Esophagus squamous epithelium (tissue), 5 donors: ENCODE measurements at regions not wholly inside any gene's neighbourhood (a gene's known extent, or its start where the extent isn't known, plus 50 kb on each side); places are given as distances from the start of the nearest gene placed in this dataset.
"Not testable (repeated sequence)": the region's sequence is repeated elsewhere in the genome, so short reads cannot be mapped to it uniquely, and the experiment has no call there.

Source experiments
- DNase-seq: peaks from one replicate; lab custom pipeline; 2025; lab: John Stamatoyannopoulos, UW
- H3K27ac ChIP-seq, 4 donors: fragments of 200-600 bp; sonication (generic); one replicate each; pipeline ENCODE4 v1.5.1; 2016 to 2019; ENCODE audit warnings: mild to moderate bottlenecking in 1 of 4
- H3K27me3 ChIP-seq, 4 donors: fragments of 200-600 bp; sonication (generic); 1 replicate in 3 of 4; 2 replicates in 1 of 4; pipeline versions ENCODE4 v1.5.1 to v1.6.0; 2017 to 2021; ENCODE audit warnings: antibody characterized with exemption in 1 of 4
- H3K36me3 ChIP-seq, 3 donors: fragments of 200-600 bp; sonication (generic); one replicate each; pipeline ENCODE4 v1.5.1; 2016 to 2019
- H3K4me1 ChIP-seq, 3 donors: fragments of 200-600 bp; sonication (generic); one replicate each; pipeline ENCODE4 v1.5.1; 2017 to 2019
- H3K4me3 ChIP-seq, 4 donors: fragments of 200-600 bp; sonication (generic); 1 replicate in 3 of 4; 2 replicates in 1 of 4; pipeline ENCODE4 v1.5.1; 2016 to 2019; ENCODE audit warnings: mild to moderate bottlenecking in 2 of 4, moderate library complexity in 1 of 4
- H3K9me3 ChIP-seq, 3 donors: fragments of 200-600 bp; sonication (generic); one replicate each; pipeline ENCODE4 v1.5.1; 2016 to 2019
- CTCF ChIP-seq, 6 experiments: fragments of 450-650 bp in 4 of 6; fragments of 200-600 bp in 2 of 6; sonication (generic) in 2 of 6; IDR thresholded peaks; one replicate each; pipeline ENCODE4 v1.5.1; 2016 to 2019; ENCODE audit warnings: antibody characterized with exemption in 6 of 6, mild to moderate bottlenecking in 4 of 6, moderate library complexity in 4 of 6
- POLR2A ChIP-seq, 4 donors: fragments of 450-650 bp; IDR thresholded peaks; one replicate each; pipeline ENCODE4 v1.6.1; 2017; ENCODE audit warnings: antibody characterized with exemption in 4 of 4, mild to moderate bottlenecking in 4 of 4, moderate library complexity in 3 of 4
- WGBS, 2 donors: methylation state at CpG; one replicate each; pipeline ENCODE4 v1.1.5; 2018; 5-methylcytosine and 5-hydroxymethylcytosine counted together
- intact Hi-C: fragments of 100-400 bp; cut with DNase I; formaldehyde crosslinking; loops from one replicate; pipeline ENCODE4 v1.15.0; 2022
- donor health status: DM: yes; HTN: yes; CAD: no.

- TF ChIP-seq CTCF (IDR thresholded peaks at IDR 0.05) (no peak), POLR2A (IDR thresholded peaks at IDR 0.05) (no peak)
- intact Hi-C loops, result no loop called here
- Histone ChIP-seq H3K36me3 (no peaks in the 10 kb centered on the region), H3K4me1 (peaks cover 0 to 15% (median 0%) of the 10 kb centered on the region in 3 donors), H3K27ac (peak overlapping the region in 2 of 4 donors; percentile 38 to 64), H3K4me3 (no peak overlapping the region), H3K27me3 (peaks cover 0 to 1% (median 0%) of the 10 kb centered on the region in 4 donors), H3K9me3 (no peaks in the 10 kb centered on the region)
- DNase-seq, result no peak
- 20 to 24% methylated on average over 1 of the region's 1 CpG for WGBS, 2 donors
Observed at GRCh38 chr7:26948617-26949118, 84.3 kb upstream of the SKAP2 start.

GRCh38 chr7:26944501-26945358 is 80.3 kb upstream of the SKAP2 start:
- H3K4me1 ChIP-seq, result peaks cover 0 to 15% (median 0%) of the 10 kb centered on the region in 3 donors
- 54 to 62% methylated on average over 4 of the region's 4 CpGs for WGBS, 2 donors
- TF ChIP-seq CTCF (IDR thresholded peaks at IDR 0.05) (no peak), POLR2A (IDR thresholded peaks at IDR 0.05) (no peak)
- no peak overlapping the region for H3K4me3 ChIP-seq
- H3K9me3 ChIP-seq, result no peaks in the 10 kb centered on the region
- H3K36me3 ChIP-seq, result no peaks in the 10 kb centered on the region
- intact Hi-C loops, result no loop called here
- DNase-seq, result no peak
- H3K27me3 ChIP-seq, result no peaks in the 10 kb centered on the region
- no peak overlapping the region for H3K27ac ChIP-seq

GRCh38 chr7:26937939-26938623 is 73.7 kb upstream of the SKAP2 start:
- Histone ChIP-seq H3K27me3 (no peaks in the 10 kb centered on the region), H3K4me1 (peaks cover 0 to 13% (median 0%) of the 10 kb centered on the region in 3 donors), H3K27ac (no peak overlapping the region), H3K36me3 (no peaks in the 10 kb centered on the region), H3K9me3 (no peaks in the 10 kb centered on the region), H3K4me3 (no peak overlapping the region)
- intact Hi-C loops, result no loop called here
- TF ChIP-seq POLR2A (IDR thresholded peaks at IDR 0.05) (no peak), CTCF (IDR thresholded peaks at IDR 0.05) (no peak)
- no peak for DNase-seq
- WGBS, 2 donors, result 52% methylated on average over 1 of the region's 1 CpG

GRCh38 chr7:26937306-26937705 is 72.9 kb upstream of the SKAP2 start:
- no peak for DNase-seq
- no peaks in the 10 kb centered on the region for H3K9me3 ChIP-seq
- no peak for TF ChIP-seq POLR2A (IDR thresholded peaks at IDR 0.05)
- TF ChIP-seq CTCF (IDR thresholded peaks at IDR 0.05), result no peak
- no peaks in the 10 kb centered on the region for H3K36me3 ChIP-seq
- no peaks in the 10 kb centered on the region for H3K27me3 ChIP-seq
- H3K4me3 ChIP-seq, result no peak overlapping the region
- intact Hi-C loops, result no loop called here
- H3K4me1 ChIP-seq, result peaks cover 0 to 13% (median 0%) of the 10 kb centered on the region in 3 donors
- H3K27ac ChIP-seq, result no peak overlapping the region

- intact Hi-C loops, H3K4me3 ChIP-seq, H3K27ac ChIP-seq, H3K36me3 ChIP-seq, H3K9me3 ChIP-seq, H3K27me3 ChIP-seq, DNase-seq: not testable (repeated sequence)
- peaks cover 3 to 38% (median 4%) of the 10 kb centered on the region in 3 donors for H3K4me1 ChIP-seq
- 88 to 94% methylated on average over 2 to 3 of the region's 3 CpGs for WGBS, 2 donors
Observed at GRCh38 chr7:26932616-26933015, 68.2 kb upstream of the SKAP2 start.
